HG02885 (cell line): ENCODE measurements at regions not wholly inside any gene's neighbourhood (a gene's known extent, or its start where the extent isn't known, plus 50 kb on each side); places are given as distances from the start of the nearest gene placed in this dataset.

Experiments
- ATAC-seq: cut with Tn5 transposase; IDR thresholded peaks from one replicate; pipeline ENCODE4 v1.9.1; 2021; ENCODE audit warnings: mild to moderate bottlenecking; ENCODE audit not compliant: unreplicated experiment, poor library complexity

- no peak for ATAC-seq
Measured at GRCh38 chr7:46844486-46844885, 737.4 kb downstream of the TNS3 start.

- ATAC-seq = no peak
Measured at GRCh38 chr7:46841248-46841647, 740.7 kb downstream of the TNS3 start.

GRCh38 chr7:46839651-46840050 is 742.3 kb downstream of the TNS3 start:
- no peak for ATAC-seq

GRCh38 chr7:46838463-46838862 is 743.4 kb downstream of the TNS3 start:
- no peak for ATAC-seq

GRCh38 chr7:46835556-46835955 is 746.4 kb downstream of the TNS3 start:
- no peak for ATAC-seq

- no peak for ATAC-seq
Measured at GRCh38 chr7:46834921-46835320, 747.0 kb downstream of the TNS3 start.

GRCh38 chr7:46833197-46833596 is 748.7 kb downstream of the TNS3 start:
- no peak for ATAC-seq

- ATAC-seq = no peak
Measured at GRCh38 chr7:46832136-46832535, 749.8 kb downstream of the TNS3 start.

GRCh38 chr7:46819819-46820218 is 762.1 kb downstream of the TNS3 start:
- ATAC-seq = no peak

GRCh38 chr7:46814516-46815250 is 767.2 kb downstream of the TNS3 start:
- no peak for ATAC-seq

- no peak for ATAC-seq
Measured at GRCh38 chr7:46812101-46812675, 769.7 kb downstream of the TNS3 start.

- no peak for ATAC-seq
Measured at GRCh38 chr7:46811529-46811928, 770.4 kb downstream of the TNS3 start.

- no peak for ATAC-seq
Measured at GRCh38 chr7:46810986-46811385, 770.9 kb downstream of the TNS3 start.

GRCh38 chr7:46809886-46810285 is 772.0 kb downstream of the TNS3 start:
- ATAC-seq = no peak

- ATAC-seq = no peak
Measured at GRCh38 chr7:46806856-46807255, 775.1 kb downstream of the TNS3 start.

GRCh38 chr7:46802479-46802878 is 779.4 kb downstream of the TNS3 start:
- no peak for ATAC-seq

- no peak for ATAC-seq
Measured at GRCh38 chr7:46791188-46791587, 790.7 kb downstream of the TNS3 start.

- ATAC-seq = no peak
Measured at GRCh38 chr7:46786995-46787394, 794.9 kb downstream of the TNS3 start.

- ATAC-seq = no peak
Measured at GRCh38 chr7:46786221-46786954, 795.5 kb downstream of the TNS3 start.

- ATAC-seq = no peak
Measured at GRCh38 chr7:46784732-46785131, 797.2 kb downstream of the TNS3 start.

- no peak for ATAC-seq
Measured at GRCh38 chr7:46781901-46782439, 799.9 kb downstream of the TNS3 start.
